Stomach (tissue), 8 donors: ENCODE measurements at regions not wholly inside any gene's neighbourhood (a gene's known extent, or its start where the extent isn't known, plus 50 kb on each side); places are given as distances from the start of the nearest gene placed in this dataset.
"Not testable (repeated sequence)": the region's sequence is repeated elsewhere in the genome, so short reads cannot be mapped to it uniquely, and the experiment has no call there.

Experiments
- DNase-seq, 2 donors: peaks; one replicate each; pipeline versions ENCODE4 v3.0.0 to v3.0.0-alpha.2; 2013 to 2019
- H3K27ac ChIP-seq, 5 donors: fragments of 200-600 bp in 4 of 5; sonication (generic) in 4 of 5; one replicate each; pipeline ENCODE4 v1.5.1; 2013 to 2019; ENCODE audit warnings: mild to moderate bottlenecking in 1 of 5, moderate library complexity in 1 of 5
- H3K27me3 ChIP-seq, 3 donors: fragments of 200-600 bp; sonication (generic); one replicate each; pipeline ENCODE4 v1.5.1; 2017 to 2019; ENCODE audit warnings: mixed run types in 1 of 3
- H3K36me3 ChIP-seq, 4 donors: fragments of 200-600 bp; sonication (generic); 1 replicate in 3 of 4; 2 replicates in 1 of 4; pipeline ENCODE4 v1.5.1; 2016 to 2019
- H3K4me1 ChIP-seq, 4 donors: fragments of 200-600 bp; sonication (generic); one replicate each; pipeline ENCODE4 v1.5.1; 2016 to 2019
- H3K4me3 ChIP-seq, 4 donors: fragments of 200-600 bp; sonication (generic) in 3 of 4; one replicate each; pipeline ENCODE4 v1.5.1; 2016 to 2019; ENCODE audit warnings: mild to moderate bottlenecking in 1 of 4
- H3K9me3 ChIP-seq, 4 donors: fragments of 200-600 bp; sonication (generic); one replicate each; pipeline ENCODE4 v1.5.1; 2016 to 2019
- EP300 ChIP-seq: sonication (generic); formaldehyde crosslinking; IDR thresholded peaks from one replicate; pipeline ENCODE4 v1.6.1; 2017; ENCODE audit warnings: antibody characterized with exemption
- POLR2A ChIP-seq, 4 donors: fragments of 450-650 bp; IDR thresholded peaks; one replicate each; pipeline ENCODE4 v1.6.1; 2016; ENCODE audit warnings: antibody characterized with exemption in 4 of 4, control low read depth in 2 of 4, mild to moderate bottlenecking in 1 of 4, moderate library complexity in 1 of 4
- POLR2AphosphoS5 ChIP-seq, 3 donors: sonication (generic); formaldehyde crosslinking; IDR thresholded peaks; one replicate each; pipeline ENCODE4 v1.6.1; 2016; ENCODE audit warnings: antibody characterized with exemption in 3 of 3
- WGBS, 5 donors: extraction: QIAGEN DNeasy Blood & Tissue Kit in 3 of 5; methylation state at CpG; one replicate each; pipeline versions ENCODE4 v1.1.5 to v1.1.7; 2013 to 2018; 5-methylcytosine and 5-hydroxymethylcytosine counted together
- intact Hi-C: fragments of 100-400 bp; cut with DNase I; formaldehyde crosslinking; loops from one replicate; pipeline ENCODE4 v1.15.1; 2023; ENCODE audit warnings: low total_unique reads
- TF ChIP-seq, protein P1 (sequence below), 7 experiments: fragments of 450-650 bp in 4 of 7; fragments of 200-600 bp in 3 of 7; sonication (generic) in 3 of 7; IDR thresholded peaks; one replicate each; pipeline ENCODE4 v1.5.1; 2016 to 2019; ENCODE audit warnings: antibody characterized with exemption in 7 of 7, control low read depth in 2 of 7, mild to moderate bottlenecking in 1 of 7
- donor health status: healthy with polysubstance abuse.
- donor health status: Bipolar disorder and iron deficiency.
- donor health status: healthy.

DNA sequence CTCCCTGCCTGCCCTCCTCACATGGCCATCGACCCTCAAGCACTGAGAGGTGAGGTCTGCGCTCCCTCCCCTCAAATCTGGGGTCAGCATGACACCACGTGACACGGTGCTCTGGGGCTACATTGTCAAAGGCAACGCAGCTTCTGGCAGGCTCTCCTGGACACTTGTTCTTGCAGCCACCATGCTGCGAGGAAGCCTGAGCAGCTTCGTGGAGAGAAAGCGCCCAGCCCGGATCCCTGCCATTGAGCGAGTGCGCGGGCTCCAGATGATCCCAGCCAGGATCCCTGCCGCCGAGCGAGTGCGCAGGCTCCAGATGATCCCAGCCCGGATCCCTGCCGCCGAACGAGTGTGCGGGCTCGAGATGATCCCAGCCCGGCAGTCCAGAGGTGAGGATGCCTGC, 70.9 kb upstream of the METRNL start:
- peaks cover 0 to 10% (median 3%) of the 10 kb centered on the region in 4 donors for H3K4me1 ChIP-seq
- H3K27me3 ChIP-seq = no peaks in the 10 kb centered on the region
- no peaks in the 10 kb centered on the region for H3K9me3 ChIP-seq
- no peak for DNase-seq
- TF ChIP-seq POLR2A (IDR thresholded peaks at IDR 0.05) (no peak), POLR2AphosphoS5 (IDR thresholded peaks at IDR 0.05) (no peak), EP300 (no peak)
- TF ChIP-seq, protein P1, sequence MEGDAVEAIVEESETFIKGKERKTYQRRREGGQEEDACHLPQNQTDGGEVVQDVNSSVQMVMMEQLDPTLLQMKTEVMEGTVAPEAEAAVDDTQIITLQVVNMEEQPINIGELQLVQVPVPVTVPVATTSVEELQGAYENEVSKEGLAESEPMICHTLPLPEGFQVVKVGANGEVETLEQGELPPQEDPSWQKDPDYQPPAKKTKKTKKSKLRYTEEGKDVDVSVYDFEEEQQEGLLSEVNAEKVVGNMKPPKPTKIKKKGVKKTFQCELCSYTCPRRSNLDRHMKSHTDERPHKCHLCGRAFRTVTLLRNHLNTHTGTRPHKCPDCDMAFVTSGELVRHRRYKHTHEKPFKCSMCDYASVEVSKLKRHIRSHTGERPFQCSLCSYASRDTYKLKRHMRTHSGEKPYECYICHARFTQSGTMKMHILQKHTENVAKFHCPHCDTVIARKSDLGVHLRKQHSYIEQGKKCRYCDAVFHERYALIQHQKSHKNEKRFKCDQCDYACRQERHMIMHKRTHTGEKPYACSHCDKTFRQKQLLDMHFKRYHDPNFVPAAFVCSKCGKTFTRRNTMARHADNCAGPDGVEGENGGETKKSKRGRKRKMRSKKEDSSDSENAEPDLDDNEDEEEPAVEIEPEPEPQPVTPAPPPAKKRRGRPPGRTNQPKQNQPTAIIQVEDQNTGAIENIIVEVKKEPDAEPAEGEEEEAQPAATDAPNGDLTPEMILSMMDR (IDR thresholded peaks at IDR 0.05) = no peak
- WGBS, 5 donors = 96 to 99% (median 97%) methylated on average over 16 to 23 of the region's 23 CpGs
- H3K4me3 ChIP-seq = no peak overlapping the region
- intact Hi-C loops = no loop called here
- H3K36me3 ChIP-seq = peaks cover 0 to 19% (median 10%) of the 10 kb centered on the region in 4 donors
- H3K27ac ChIP-seq = no peak overlapping the region

DNA sequence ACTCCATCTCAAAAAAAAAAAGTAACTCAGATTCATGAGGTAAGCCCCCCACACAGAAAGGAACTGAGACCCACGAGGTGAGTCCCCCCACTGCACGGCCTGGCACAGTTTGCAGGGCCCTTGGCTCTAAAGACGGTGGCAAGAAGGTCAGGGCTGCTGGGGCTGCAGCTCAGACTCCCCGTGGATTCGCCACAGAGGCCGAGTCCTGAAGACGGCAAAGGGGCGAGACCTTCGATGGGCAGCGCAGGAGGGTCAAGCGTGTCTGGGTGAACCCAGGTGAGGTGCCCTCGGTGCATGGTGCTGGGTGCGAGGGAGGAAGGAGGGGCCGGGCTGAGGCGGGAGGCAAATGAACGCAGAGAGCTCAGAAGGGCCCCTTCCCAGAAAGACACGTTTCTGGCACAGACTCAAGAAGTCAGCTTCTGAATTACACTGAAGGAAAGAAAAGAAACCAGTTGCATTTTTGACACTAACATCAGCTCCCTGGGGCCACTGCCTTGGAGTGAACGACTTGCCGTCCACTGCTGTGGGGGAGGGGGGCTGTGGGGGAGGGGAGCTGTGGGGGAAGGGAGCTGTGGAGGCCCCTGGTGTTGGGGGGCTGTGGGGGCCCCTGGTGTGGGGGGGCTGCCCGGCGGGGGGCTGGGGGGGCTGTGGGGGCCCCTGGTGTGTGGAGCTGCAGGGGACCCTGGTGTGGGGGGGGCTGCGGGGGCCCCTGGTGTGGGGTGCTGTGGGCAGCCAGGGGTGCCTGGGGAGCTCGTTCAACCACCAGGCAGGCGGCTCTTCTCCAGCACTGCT, 69.8 kb upstream of the METRNL start:
- intact Hi-C loops = no loop called here
- H3K27ac ChIP-seq = no peak overlapping the region

GRCh38 chr17:83010206-83011200, 68.9 kb upstream of the METRNL start:
- Histone ChIP-seq H3K27me3 (no peaks in the 10 kb centered on the region), H3K27ac (no peak overlapping the region), H3K4me3 (peak overlapping the region in 1 of 4 donors; percentile 32), H3K9me3 (no peaks in the 10 kb centered on the region), H3K4me1 (peaks cover 0 to 10% (median 3%) of the 10 kb centered on the region in 4 donors), H3K36me3 (peaks cover 0 to 14% (median 6%) of the 10 kb centered on the region in 4 donors)
- intact Hi-C loops = no loop called here
- TF ChIP-seq POLR2A (IDR thresholded peaks at IDR 0.05) (no peak), POLR2AphosphoS5 (IDR thresholded peaks at IDR 0.05) (no peak), EP300 (no peak)
- peak in 1 of 2 donors; percentile 37 for DNase-seq
- WGBS, 5 donors = 58 to 79% (median 65%) methylated on average over 23 to 39 of the region's 39 CpGs

More for the DNA sequence above, 69.8 kb upstream of the METRNL start:
- Histone ChIP-seq H3K9me3 (no peaks in the 10 kb centered on the region), H3K4me3 (peak overlapping the region in 1 of 4 donors; percentile 32), H3K27me3 (no peaks in the 10 kb centered on the region), H3K36me3 (peaks cover 0 to 18% (median 12%) of the 10 kb centered on the region in 4 donors), H3K4me1 (peaks cover 0 to 10% (median 3%) of the 10 kb centered on the region in 4 donors)
- WGBS, 5 donors = 74 to 88% (median 78%) methylated on average over 19 to 23 of the region's 24 CpGs
- no peak for DNase-seq
- TF ChIP-seq POLR2A (IDR thresholded peaks at IDR 0.05) (no peak), EP300 (no peak), POLR2AphosphoS5 (IDR thresholded peaks at IDR 0.05) (no peak)
- TF ChIP-seq, protein P1 (IDR thresholded peaks at IDR 0.05) = no peak

- H3K27ac ChIP-seq, H3K36me3 ChIP-seq, DNase-seq, H3K4me1 ChIP-seq, intact Hi-C loops, H3K27me3 ChIP-seq, H3K9me3 ChIP-seq, H3K4me3 ChIP-seq: not testable (repeated sequence)
- 74 to 95% (median 93%) methylated on average over 16 to 19 of the region's 19 CpGs for WGBS, 5 donors
Observed at GRCh38 chr17:83011676-83012075, 67.7 kb upstream of the METRNL start.

- Histone ChIP-seq H3K27ac (no peak overlapping the region), H3K27me3 (no peaks in the 10 kb centered on the region), H3K36me3 (peaks cover 0 to 4% (median 2%) of the 10 kb centered on the region in 4 donors), H3K4me1 (peaks cover 0 to 10% (median under 1%) of the 10 kb centered on the region in 4 donors), H3K9me3 (no peaks in the 10 kb centered on the region), H3K4me3 (no peak overlapping the region)
- no peak for DNase-seq
- intact Hi-C loops = no loop called here
- 80 to 92% (median 89%) methylated on average over 19 to 23 of the region's 23 CpGs for WGBS, 5 donors
- TF ChIP-seq POLR2AphosphoS5 (IDR thresholded peaks at IDR 0.05) (no peak), POLR2A (IDR thresholded peaks at IDR 0.05) (no peak), EP300 (no peak)
- TF ChIP-seq, protein P1 (IDR thresholded peaks at IDR 0.05) = no peak
Observed at GRCh38 chr17:83012200-83012785, 67.1 kb upstream of the METRNL start.
